ENCODE measurements at regions not wholly inside any gene's neighbourhood (a gene's known extent, or its start where the extent isn't known, plus 50 kb on each side); places are given as distances from the start of the nearest gene placed in this dataset.
"Not testable (repeated sequence)": the region's sequence is repeated elsewhere in the genome, so short reads cannot be mapped to it uniquely, and the experiment has no call there.

DNA sequence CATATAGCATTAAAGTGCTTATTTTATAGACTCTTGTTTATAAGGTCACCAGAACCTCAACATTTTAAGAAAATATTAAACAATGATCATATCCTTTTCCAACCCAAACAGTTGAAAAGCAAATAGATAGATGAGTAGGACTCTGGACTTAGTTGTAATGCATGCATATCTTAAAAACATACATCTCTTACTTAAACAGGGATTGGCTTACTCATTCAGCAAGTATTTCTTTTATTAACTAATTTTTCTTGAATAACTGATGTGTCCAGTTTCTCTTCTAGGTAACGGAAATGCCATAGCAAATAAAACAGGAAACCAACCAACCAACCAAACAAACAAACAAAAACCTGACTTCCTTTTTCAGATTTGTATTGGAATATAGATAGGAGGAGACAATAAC, 70.9 kb upstream of the NBPF4 start:
- DNase-seq (ENCODE audit: low spot score): no peak

DNA sequence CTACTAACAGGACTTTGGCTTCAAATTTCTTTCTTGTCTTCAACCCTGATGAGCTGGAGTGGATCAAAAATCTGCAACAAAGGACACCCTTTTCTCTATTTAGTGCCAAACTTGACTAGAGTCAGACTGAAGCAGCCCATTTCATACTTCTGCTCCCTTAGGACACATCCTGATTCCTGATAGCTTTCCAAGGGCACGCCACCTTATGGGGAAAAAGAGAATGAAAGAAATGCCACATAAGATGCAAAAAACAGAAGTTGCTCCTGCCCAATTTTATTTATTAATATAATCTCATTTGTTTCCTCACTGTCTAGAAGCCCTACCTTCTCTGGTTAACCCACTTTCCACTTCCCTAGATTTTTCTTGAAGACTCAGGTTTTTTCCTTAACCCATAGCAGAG, 72.7 kb upstream of the NBPF4 start:
- peak; percentile 15 for DNase-seq (ENCODE audit: low spot score)

DNA sequence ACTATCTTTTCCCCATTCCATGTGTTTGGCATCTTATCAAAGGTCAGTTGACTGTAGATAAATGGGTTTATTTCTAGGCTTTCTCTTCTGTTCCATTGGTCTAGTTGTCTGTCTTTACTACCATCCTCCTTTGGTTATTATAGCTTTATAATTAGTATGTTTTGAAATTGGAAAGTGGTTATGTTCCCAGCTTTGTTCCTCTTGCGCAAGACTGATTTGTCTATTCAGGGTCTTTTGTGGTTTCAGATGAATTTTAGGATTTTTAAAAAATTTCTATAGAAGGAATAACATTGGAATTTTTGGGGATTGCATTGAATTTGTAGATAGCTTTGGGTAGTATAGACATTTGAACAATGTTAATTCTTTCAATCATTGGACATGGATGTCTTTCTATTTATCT, 77.0 kb upstream of the NBPF4 start:
- DNase-seq (ENCODE audit: low spot score): no peak

DNA sequence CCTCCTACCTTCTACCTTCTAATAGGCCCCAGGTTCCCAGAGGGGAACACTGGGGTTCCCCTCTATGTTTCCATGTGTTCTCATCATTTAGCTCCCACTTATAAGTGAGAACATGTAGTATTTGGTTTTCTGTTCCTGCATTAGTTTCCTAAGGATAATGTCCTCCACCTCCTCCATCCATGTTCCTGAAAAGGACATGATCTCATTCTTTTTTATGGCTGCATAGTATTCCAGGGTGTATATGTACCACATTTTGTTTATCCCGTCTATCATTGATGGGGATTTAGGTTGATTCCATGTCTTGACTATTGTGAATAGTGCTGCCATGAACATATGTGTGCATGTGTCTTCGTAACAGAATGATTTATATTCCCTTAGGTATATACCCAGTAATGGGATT, 81.5 kb upstream of the NBPF4 start:
- not testable (repeated sequence) for DNase-seq (ENCODE audit: low spot score)

DNA sequence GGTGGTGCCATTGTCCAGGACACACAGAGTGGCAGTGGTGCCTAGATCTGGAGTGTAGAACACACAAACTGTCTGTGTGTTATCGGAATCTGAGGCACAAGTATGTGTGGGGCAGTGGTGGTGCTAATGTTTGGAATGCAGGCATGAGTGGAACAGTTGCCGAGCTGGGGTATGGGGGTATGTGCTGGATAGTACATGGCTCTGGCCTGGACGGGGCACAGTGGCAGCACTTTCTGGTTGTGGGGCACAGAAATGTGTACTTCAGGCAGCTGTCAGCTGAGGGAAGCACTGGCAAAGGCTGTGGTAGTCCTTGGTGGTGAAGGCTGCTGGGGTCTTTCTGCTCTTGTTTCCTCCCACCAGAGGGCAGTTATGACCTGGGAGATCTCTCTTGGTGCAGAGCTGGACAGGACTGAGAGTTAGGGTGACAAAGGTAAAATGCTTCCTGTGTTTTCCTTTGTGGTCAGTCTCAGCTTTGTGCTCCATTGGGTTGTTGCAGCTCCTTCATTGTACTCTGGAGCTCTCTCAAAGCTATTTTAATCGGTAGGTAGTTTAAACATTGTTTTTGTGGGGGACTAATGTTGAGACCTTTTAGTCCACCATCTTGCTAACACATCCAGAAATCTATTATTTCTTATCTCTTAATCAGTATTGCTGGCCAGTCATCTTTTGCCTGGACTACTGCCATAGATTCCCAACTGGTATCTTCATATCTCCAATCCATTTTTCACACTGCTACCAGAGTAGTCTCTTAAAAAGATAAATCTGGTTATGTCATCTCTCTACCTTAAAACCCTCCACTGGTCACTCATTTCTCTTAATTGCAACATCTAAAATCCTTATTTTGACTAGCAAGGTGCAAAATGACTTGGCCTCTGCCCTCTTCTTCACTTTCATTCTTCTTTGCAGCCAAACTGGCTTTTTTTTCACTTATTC, 83.9 kb upstream of the NBPF4 start:
- no peak for DNase-seq (ENCODE audit: low spot score)

DNA sequence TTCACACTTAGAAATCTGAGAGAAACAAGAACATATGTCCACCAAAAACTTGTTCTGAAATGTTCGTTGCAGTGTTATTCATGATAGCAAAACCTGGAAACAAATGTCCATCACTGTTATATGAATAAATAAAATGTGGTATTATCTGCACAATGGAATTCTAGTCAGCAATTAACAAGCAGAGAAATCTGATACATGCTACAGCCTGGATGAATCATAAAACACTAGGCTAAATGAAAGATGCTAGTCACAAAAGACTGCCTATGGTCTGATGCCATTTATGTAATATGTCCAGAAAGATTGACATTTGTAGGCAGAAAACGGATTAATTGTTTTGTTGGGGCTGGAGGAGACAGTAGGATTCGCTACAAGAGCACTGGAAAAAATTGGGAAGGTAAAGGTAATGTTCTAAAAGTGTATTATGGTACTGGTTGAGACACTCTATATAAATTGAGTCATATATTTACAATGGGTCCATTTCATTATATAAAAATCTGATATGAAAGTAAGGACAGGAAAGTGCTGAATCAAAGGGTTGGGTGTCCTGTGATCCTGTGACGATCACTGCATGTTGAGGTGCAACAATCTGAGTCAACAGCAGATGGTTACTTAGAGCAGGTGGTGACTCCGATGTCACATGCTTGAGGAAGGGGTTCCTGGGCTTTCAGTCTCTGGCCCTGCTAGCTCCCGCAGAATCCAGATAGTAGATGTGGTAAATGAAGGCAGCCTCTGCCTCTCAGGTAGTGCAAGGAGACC, 102.1 kb upstream of the NBPF4 start:
- no peak for DNase-seq (ENCODE audit: low spot score)

DNA sequence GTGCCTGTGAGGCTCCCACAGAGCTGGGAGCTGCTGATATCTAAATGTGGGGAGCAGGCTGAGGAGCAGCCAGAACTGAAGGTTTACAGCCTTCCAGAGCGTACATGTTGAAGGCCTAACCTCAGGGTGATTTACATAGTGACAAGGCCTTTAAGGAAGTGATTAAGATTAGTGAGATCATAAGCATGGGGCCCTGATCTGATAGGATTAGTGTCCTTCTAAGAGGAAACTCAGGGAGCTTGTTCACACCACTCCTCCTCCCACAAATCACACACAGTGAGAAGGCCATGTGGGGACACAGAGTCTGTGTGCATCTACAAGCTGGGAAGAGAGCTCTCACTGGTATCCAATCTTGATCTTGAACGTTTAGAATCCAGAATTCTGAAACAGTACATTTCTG, 92.3 kb upstream of the NBPF6 start:
- DNase-seq (ENCODE audit: low spot score): no peak

DNA sequence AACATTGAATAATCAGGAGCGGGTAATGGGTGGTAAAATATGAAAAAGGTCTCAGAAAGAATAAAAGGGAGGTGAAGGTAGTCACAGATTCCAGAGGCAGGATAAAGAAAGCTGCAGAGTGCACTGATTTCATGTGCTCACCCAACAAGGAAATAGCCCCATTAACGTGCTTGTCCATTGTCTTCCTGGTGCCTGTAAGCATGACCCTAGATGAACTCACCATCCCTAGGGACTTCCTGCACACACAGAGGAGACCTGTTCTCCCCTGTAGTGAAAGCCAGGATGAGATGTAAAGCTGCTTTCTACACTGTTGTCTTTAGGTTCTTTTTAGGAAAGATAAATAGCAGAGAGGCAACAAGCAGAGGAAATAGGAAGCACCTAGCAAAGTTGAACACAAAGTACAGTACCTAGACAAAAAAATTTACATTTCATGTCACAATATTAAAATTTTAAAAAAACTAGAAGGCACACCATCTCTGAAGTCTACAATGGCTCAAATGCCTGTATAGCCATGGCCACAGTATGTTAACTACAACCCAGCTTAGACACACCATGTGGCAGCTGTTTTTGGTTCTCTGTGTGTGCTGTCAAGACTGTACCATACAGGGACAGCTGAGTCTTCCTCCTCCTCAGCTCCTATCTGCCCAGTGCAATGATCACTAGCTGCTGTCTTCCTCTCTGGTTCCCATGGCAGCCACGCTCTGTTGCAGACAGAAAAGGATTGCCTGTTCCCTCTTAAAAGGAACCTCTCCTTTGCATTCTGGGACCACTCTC, 69.9 kb upstream of the NBPF6 start:
- DNase-seq (ENCODE audit: low spot score): not testable (repeated sequence)

Data from GM03348 (cell line).